CD14-positive monocyte (primary cell): ENCODE measurements at regions not wholly inside any gene's neighbourhood (a gene's known extent, or its start where the extent isn't known, plus 50 kb on each side); places are given as distances from the start of the nearest gene placed in this dataset.
A peak's percentile ranks its signal among the peaks of the same experiment; 100 is the strongest.

Experiments used
- DNase-seq, 3 donors: peaks; one replicate each; pipeline ENCODE4 v3.0.0-alpha.2; 2011 to 2022
- H2AFZ ChIP-seq: 2 replicates; pipeline ENCODE4 v1.6.0; 2012; ENCODE audit warnings: mild to moderate bottlenecking, low read depth, low read length, inconsistent platforms; ENCODE audit not compliant: insufficient read depth, poor library complexity, severe bottlenecking
- H3K27ac ChIP-seq, 2 donors: 1 replicate in 1 of 2; 2 replicates in 1 of 2; pipeline ENCODE4 v1.5.1; 2012 to 2013; ENCODE audit warnings: low read length in 2 of 2, control low read depth in 1 of 2, inconsistent platforms in 1 of 2, low read depth in 1 of 2, mild to moderate bottlenecking in 1 of 2
- H3K27me3 ChIP-seq, 2 donors: one replicate each; pipeline versions ENCODE4 v1.6.0 to v1.6.1; 2011 to 2013; ENCODE audit warnings: low read length in 2 of 2; ENCODE audit not compliant: control insufficient read depth in 2 of 2, insufficient read depth in 2 of 2
- H3K36me3 ChIP-seq, 2 donors: replicated peaks in 1 of 2; 1 replicate in 1 of 2; 2 replicates in 1 of 2; pipeline versions ENCODE4 v1.5.1 to v1.6.1; 2012 to 2013; ENCODE audit warnings: low read length in 2 of 2, control low read depth in 1 of 2, inconsistent platforms in 1 of 2, mild to moderate bottlenecking in 1 of 2; ENCODE audit not compliant: insufficient read depth in 2 of 2, control insufficient read depth in 1 of 2
- H3K4me1 ChIP-seq, 2 donors: 1 replicate in 1 of 2; 2 replicates in 1 of 2; pipeline versions ENCODE4 v1.5.1 to v1.6.1; 2012 to 2013; ENCODE audit warnings: low read length in 2 of 2, control low read depth in 1 of 2, inconsistent platforms in 1 of 2, mild to moderate bottlenecking in 1 of 2, moderate library complexity in 1 of 2; ENCODE audit not compliant: insufficient read depth in 2 of 2, control insufficient read depth in 1 of 2
- H3K4me2 ChIP-seq: replicated peaks from 2 replicates; pipeline ENCODE3; 2012; ENCODE audit warnings: low read length, moderate library complexity, mild to moderate bottlenecking; ENCODE audit not compliant: poor library complexity, severe bottlenecking; ENCODE audit errors: extremely low read depth
- H3K4me3 ChIP-seq, 3 experiments: fragments of 200-600 bp in 1 of 3; sonication (generic) in 1 of 3; replicated peaks in 1 of 3; 1 replicate in 2 of 3; 2 replicates in 1 of 3; pipeline ENCODE4 v1.5.1; 2011 to 2013; ENCODE audit warnings: low read length in 3 of 3, mild to moderate bottlenecking in 3 of 3, control low read depth in 2 of 3, low read depth in 2 of 3, inconsistent platforms in 1 of 3, moderate library complexity in 1 of 3
- H3K79me2 ChIP-seq: 2 replicates; pipeline ENCODE4 v1.6.0; 2012; ENCODE audit warnings: mild to moderate bottlenecking, control low read depth, inconsistent platforms, low read length, moderate library complexity; ENCODE audit not compliant: insufficient read depth
- H3K9ac ChIP-seq: 2 replicates; pipeline ENCODE4 v1.6.0; 2017; ENCODE audit warnings: low read length, mild to moderate bottlenecking; ENCODE audit not compliant: insufficient read depth, poor library complexity, severe bottlenecking
- H3K9me3 ChIP-seq, 2 donors: replicated peaks in 1 of 2; 1 replicate in 1 of 2; 2 replicates in 1 of 2; pipeline versions ENCODE4 v1.5.1 to v1.6.1; 2012 to 2013; ENCODE audit warnings: low read length in 2 of 2, control low read depth in 1 of 2; ENCODE audit not compliant: control insufficient read depth in 1 of 2, insufficient read depth in 1 of 2
- H4K20me1 ChIP-seq: 2 replicates; pipeline ENCODE4 v1.6.0; 2012; ENCODE audit warnings: mild to moderate bottlenecking, low read length, control low read depth, moderate library complexity; ENCODE audit not compliant: insufficient read depth
- H3K27ac Mint-ChIP-seq, 7 donors: one replicate each; pipeline ENCODE4 v1.8.0; 2020; ENCODE audit warnings: mild to moderate bottlenecking in 7 of 7, mixed read lengths in 7 of 7, moderate library complexity in 6 of 7, inconsistent platforms in 2 of 7
- H3K27me3 Mint-ChIP-seq, 3 donors: one replicate each; pipeline ENCODE4 v1.8.0; 2021 to 2022; ENCODE audit warnings: low read depth in 3 of 3, mild to moderate bottlenecking in 3 of 3, mixed read lengths in 3 of 3, moderate library complexity in 3 of 3, inconsistent platforms in 1 of 3
- H3K36me3 Mint-ChIP-seq, 2 donors: one replicate each; pipeline ENCODE4 v1.8.0; 2020; ENCODE audit warnings: mixed read lengths in 2 of 2, inconsistent platforms in 1 of 2, mild to moderate bottlenecking in 1 of 2
- H3K4me1 Mint-ChIP-seq: one replicate; pipeline ENCODE4 v1.8.0; 2020; ENCODE audit warnings: mild to moderate bottlenecking, mixed read lengths
- H3K4me3 Mint-ChIP-seq, 2 donors: one replicate each; pipeline ENCODE4 v1.8.0; 2020; ENCODE audit warnings: mild to moderate bottlenecking in 2 of 2, mixed read lengths in 2 of 2, moderate library complexity in 1 of 2
- H3K9me3 Mint-ChIP-seq, 7 donors: one replicate each; pipeline ENCODE4 v1.8.0; 2020 to 2022; ENCODE audit warnings: mixed read lengths in 7 of 7, mild to moderate bottlenecking in 6 of 7, moderate library complexity in 6 of 7, inconsistent platforms in 2 of 7
- WGBS: methylation state at CpG from one replicate; pipeline ENCODE4 v1.1.5; 2013; ENCODE audit warnings: missing lambda C conversion rate; ENCODE audit not compliant: insufficient coverage; 5-methylcytosine and 5-hydroxymethylcytosine counted together
- intact Hi-C, 2 donors: fragments of 100-400 bp; cut with micrococcal nuclease; formaldehyde crosslinking; loops; one replicate each; pipeline versions ENCODE4 v1.15.0 to v1.15.1; 2023
- TF ChIP-seq, protein P1 (sequence below): fragments of 200-600 bp; IDR thresholded peaks from one replicate; pipeline ENCODE4 v1.8.0; 2022; ENCODE audit warnings: antibody characterized with exemption, mild to moderate bottlenecking

DNA sequence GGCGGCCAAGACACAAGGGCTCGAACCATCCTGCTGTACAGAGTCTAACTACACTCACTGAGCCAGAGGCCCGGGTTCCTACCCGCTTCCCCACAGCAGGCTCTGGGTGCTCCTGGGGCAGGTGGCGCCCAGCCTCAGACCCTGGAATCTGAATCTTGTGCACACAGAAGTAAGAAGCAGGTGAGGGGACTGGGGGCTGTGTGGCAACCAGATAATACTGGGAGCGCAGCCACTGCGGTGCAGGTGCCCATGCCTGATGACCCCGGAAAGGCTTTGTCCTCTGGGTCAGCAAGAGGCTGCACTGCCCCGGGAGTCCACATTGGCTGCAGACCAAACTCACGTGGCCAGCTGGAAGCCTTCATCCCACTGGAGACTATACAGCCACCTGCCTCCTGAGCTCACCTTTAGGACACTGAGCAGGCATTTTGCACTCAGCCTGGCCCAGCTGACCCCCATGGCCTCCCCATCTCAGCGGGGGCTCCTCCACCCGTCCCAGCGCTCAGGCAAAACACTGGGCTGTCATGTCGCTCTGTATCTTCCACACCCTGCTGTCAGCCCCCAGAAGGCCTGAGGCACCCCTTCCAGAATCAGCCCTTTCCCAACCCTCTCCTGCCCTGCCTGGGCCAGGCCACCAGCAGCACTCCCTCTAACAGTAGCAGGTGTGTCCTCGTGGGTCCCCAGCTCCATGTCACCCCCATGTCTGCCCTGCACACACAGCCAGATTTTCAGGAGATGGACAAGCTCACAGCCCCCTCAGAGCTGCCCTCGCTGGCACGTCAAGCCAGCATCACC, 101.0 kb upstream of the IQSEC1 start:
- H3K9me3 ChIP-seq = peaks cover 12 to 20% of the 10 kb centered on the region in 2 donors
- no peak overlapping the region for H3K4me3 Mint-ChIP-seq
- H3K9me3 Mint-ChIP-seq = peaks cover 8 to 22% (median 18%) of the 10 kb centered on the region in 7 donors
- H3K36me3 Mint-ChIP-seq = no peaks in the 10 kb centered on the region
- H3K4me3 ChIP-seq = no peak overlapping the region
- H3K4me1 Mint-ChIP-seq = no peaks in the 10 kb centered on the region
- no peaks in the 10 kb centered on the region for H3K36me3 ChIP-seq
- H3K27me3 Mint-ChIP-seq = peaks cover 3 to 7% (median 4%) of the 10 kb centered on the region in 3 donors
- intact Hi-C loops = no loop called here
- no peak overlapping the region for H3K9ac ChIP-seq
- DNase-seq = no peak
- H3K27me3 ChIP-seq = no peaks in the 10 kb centered on the region
- 91% methylated on average over 11 of the region's 17 CpGs for WGBS
- H3K4me1 ChIP-seq = no peaks in the 10 kb centered on the region
- H3K79me2 ChIP-seq = no peaks in the 10 kb centered on the region
- H2AFZ ChIP-seq = no peak overlapping the region
- no peaks in the 10 kb centered on the region for H4K20me1 ChIP-seq
- H3K27ac ChIP-seq = no peak overlapping the region
- H3K4me2 ChIP-seq = no peak overlapping the region
- peak overlapping the region in 1 of 7 donors; percentile 60 for H3K27ac Mint-ChIP-seq
- TF ChIP-seq, protein P1, sequence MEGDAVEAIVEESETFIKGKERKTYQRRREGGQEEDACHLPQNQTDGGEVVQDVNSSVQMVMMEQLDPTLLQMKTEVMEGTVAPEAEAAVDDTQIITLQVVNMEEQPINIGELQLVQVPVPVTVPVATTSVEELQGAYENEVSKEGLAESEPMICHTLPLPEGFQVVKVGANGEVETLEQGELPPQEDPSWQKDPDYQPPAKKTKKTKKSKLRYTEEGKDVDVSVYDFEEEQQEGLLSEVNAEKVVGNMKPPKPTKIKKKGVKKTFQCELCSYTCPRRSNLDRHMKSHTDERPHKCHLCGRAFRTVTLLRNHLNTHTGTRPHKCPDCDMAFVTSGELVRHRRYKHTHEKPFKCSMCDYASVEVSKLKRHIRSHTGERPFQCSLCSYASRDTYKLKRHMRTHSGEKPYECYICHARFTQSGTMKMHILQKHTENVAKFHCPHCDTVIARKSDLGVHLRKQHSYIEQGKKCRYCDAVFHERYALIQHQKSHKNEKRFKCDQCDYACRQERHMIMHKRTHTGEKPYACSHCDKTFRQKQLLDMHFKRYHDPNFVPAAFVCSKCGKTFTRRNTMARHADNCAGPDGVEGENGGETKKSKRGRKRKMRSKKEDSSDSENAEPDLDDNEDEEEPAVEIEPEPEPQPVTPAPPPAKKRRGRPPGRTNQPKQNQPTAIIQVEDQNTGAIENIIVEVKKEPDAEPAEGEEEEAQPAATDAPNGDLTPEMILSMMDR = no peak

DNA sequence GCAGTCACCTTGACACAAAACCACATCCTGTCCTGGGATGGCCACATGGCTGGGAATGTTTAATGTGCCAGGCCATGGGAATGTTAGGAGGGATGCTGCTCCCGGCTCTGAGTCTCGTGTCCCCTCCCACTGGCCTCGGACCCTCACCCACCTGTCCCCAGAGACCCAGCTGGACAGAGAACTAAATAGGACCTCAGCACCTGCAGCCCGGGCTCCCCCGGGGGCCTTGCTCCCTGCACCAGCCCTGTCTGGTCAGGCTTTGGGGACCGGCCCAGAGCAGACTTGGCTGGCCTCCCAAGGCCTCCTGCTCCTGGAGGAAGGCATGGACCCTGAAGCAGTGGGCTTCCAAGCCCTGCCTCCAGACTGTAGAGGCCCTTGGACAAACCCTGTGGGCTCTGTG, 100.0 kb upstream of the IQSEC1 start:
- peaks cover 3 to 13% (median 8%) of the 10 kb centered on the region in 7 donors for H3K9me3 Mint-ChIP-seq
- 87% methylated on average over 5 of the region's 6 CpGs for WGBS
- H3K4me1 Mint-ChIP-seq = no peaks in the 10 kb centered on the region
- no peaks in the 10 kb centered on the region for H3K27me3 ChIP-seq
- peaks cover 2 to 11% of the 10 kb centered on the region in 2 donors for H3K9me3 ChIP-seq
- no peak overlapping the region for H2AFZ ChIP-seq
- no peak for DNase-seq
- no peaks in the 10 kb centered on the region for H3K36me3 ChIP-seq
- no peaks in the 10 kb centered on the region for H3K4me1 ChIP-seq
- H3K4me2 ChIP-seq = no peak overlapping the region
- H3K4me3 ChIP-seq = no peak overlapping the region
- no peak overlapping the region for H3K27ac Mint-ChIP-seq
- no peak overlapping the region for H3K9ac ChIP-seq
- no peak overlapping the region for H3K4me3 Mint-ChIP-seq
- no peaks in the 10 kb centered on the region for H3K79me2 ChIP-seq
- no peak overlapping the region for H3K27ac ChIP-seq
- peaks cover 3 to 7% (median 4%) of the 10 kb centered on the region in 3 donors for H3K27me3 Mint-ChIP-seq
- intact Hi-C loops = no loop called here
- no peaks in the 10 kb centered on the region for H3K36me3 Mint-ChIP-seq
- no peaks in the 10 kb centered on the region for H4K20me1 ChIP-seq
- TF ChIP-seq, protein P1 = no peak
